Right renal pelvis (tissue), 4 donors: ENCODE measurements at regions not wholly inside any gene's neighbourhood (a gene's known extent, or its start where the extent isn't known, plus 50 kb on each side); places are given as distances from the start of the nearest gene placed in this dataset.

Experiments used
- DNase-seq, 4 donors: peaks; one replicate each; pipeline ENCODE4 v3.0.0-alpha.2; 2013; ENCODE audit warnings: low read depth in 4 of 4, low spot score in 3 of 4, missing footprints in 1 of 4

GRCh38 chr18:24817150-24817549 lies 356.7 kb downstream of the HRH4 start:
- DNase-seq: no peak

GRCh38 chr18:24817587-24818371 lies 357.3 kb downstream of the HRH4 start:
- DNase-seq: no peak

- DNase-seq: no peak
Measured at GRCh38 chr18:24818441-24818840, 358.0 kb downstream of the HRH4 start.

- DNase-seq: no peak
Measured at GRCh38 chr18:24819141-24819890, 358.9 kb downstream of the HRH4 start.

GRCh38 chr18:24825397-24825796 lies 365.0 kb downstream of the HRH4 start:
- no peak for DNase-seq

GRCh38 chr18:24826605-24827004 lies 366.2 kb downstream of the HRH4 start:
- no peak for DNase-seq

GRCh38 chr18:24827501-24827900 lies 367.1 kb downstream of the HRH4 start:
- no peak for DNase-seq

- DNase-seq: no peak
Measured at GRCh38 chr18:24831081-24831480, 370.6 kb downstream of the HRH4 start.

GRCh38 chr18:24831871-24832665 lies 371.6 kb downstream of the HRH4 start:
- peak; percentile 44 to 74 (median 72) for DNase-seq

GRCh38 chr18:24835751-24836150 lies 375.3 kb downstream of the HRH4 start:
- no peak for DNase-seq

- peak in 1 of 4 donors; percentile 64 for DNase-seq
Measured at GRCh38 chr18:24837066-24837465, 376.6 kb downstream of the HRH4 start.

- DNase-seq: no peak
Measured at GRCh38 chr18:24840051-24840450, 379.6 kb downstream of the HRH4 start.

- no peak for DNase-seq
Measured at GRCh38 chr18:24840640-24841039, 380.2 kb downstream of the HRH4 start.

GRCh38 chr18:24841536-24841935 lies 381.1 kb downstream of the HRH4 start:
- DNase-seq: no peak

- DNase-seq: no peak
Measured at GRCh38 chr18:24843123-24843522, 382.7 kb downstream of the HRH4 start.

GRCh38 chr18:24846138-24846537 lies 385.7 kb downstream of the HRH4 start:
- no peak for DNase-seq

- DNase-seq: no peak
Measured at GRCh38 chr18:24850532-24850931, 390.1 kb downstream of the HRH4 start.

GRCh38 chr18:24853076-24853475 lies 392.6 kb downstream of the HRH4 start:
- DNase-seq: no peak

- DNase-seq: no peak
Measured at GRCh38 chr18:24860978-24861680, 400.7 kb downstream of the HRH4 start.

GRCh38 chr18:24862201-24862816 lies 401.9 kb downstream of the HRH4 start:
- DNase-seq: no peak
